ENCODE measurements at regions not wholly inside any gene's neighbourhood (a gene's known extent, or its start where the extent isn't known, plus 50 kb on each side); places are given as distances from the start of the nearest gene placed in this dataset.

DNA sequence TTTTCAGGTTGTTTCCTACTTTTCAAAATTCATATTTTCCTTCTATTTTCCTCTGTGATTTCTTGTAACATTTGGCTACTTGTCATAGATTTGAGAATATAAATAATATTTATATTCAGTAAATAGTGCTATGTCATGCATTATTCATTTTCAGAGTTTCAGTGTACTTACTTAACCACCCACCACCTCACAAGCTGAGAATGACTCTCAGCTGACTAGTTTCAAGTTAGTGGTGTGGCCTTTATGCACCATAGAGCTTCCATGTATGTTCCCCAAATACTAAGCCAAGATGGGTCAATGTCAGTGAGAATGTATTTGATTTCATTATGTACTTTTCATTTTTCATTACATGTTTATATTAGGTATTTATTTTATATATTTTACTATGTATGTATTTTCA lies 56.9 kb upstream of the RGS1 start:
- no peaks in the 10 kb centered on the region for H4K20me1 ChIP-seq (ENCODE audit: control insufficient read depth, insufficient read depth)
- POLR2A ChIA-PET: interaction anchor here (0.9 to 11.6 kb wide), 8 partner anchors 10 to 85 kb away, joined by 3 to 170 read pairs (median 13); no protein-coding TSS in a partner anchor
- no peak overlapping the region for H2AFZ ChIP-seq (ENCODE audit: control insufficient read depth, low read depth, low read length)
- RAD21 ChIA-PET (ENCODE audit: unreplicated experiment): interaction anchor here (1.0 to 11.6 kb wide), 9 partner anchors 9 to 121 kb away, joined by 3 to 288 read pairs (median 7); no protein-coding TSS in a partner anchor
- H3K4me2 ChIP-seq (ENCODE audit: control insufficient read depth, insufficient read depth): no peak overlapping the region
- no peak overlapping the region for H3K27ac ChIP-seq (ENCODE audit: control insufficient read depth, insufficient read depth)
- SMC1A ChIA-PET (ENCODE audit: uncharacterized antibody, unreplicated experiment): interaction anchor here (0.6 to 6.6 kb wide), 12 partner anchors 10 to 92 kb away, joined by 3 to 268 read pairs (median 6); no protein-coding TSS in a partner anchor
- H3K79me2 ChIP-seq (ENCODE audit: control insufficient read depth, insufficient read depth, low read length): no peaks in the 10 kb centered on the region
- no peak overlapping the region for H3K4me3 ChIP-seq
- H3K36me3 ChIP-seq (ENCODE audit: control insufficient read depth in 2 of 2, insufficient read depth in 2 of 2, low read length in 1 of 2): no peaks in the 10 kb centered on the region
- intact Hi-C loops (cut with micrococcal nuclease; ENCODE audit: unreplicated experiment) (no loop called here), in situ Hi-C loops (cut with MboI) (loop anchor here (5.0 kb wide), 1 partner anchor 89 kb away; no protein-coding TSS in a partner anchor)
- ATAC-seq (peak; percentile 69), DNase-seq (ENCODE audit: low read depth, low spot score) (no peak), FAIRE-seq (no peak)
- no peak overlapping the region for H3K9ac ChIP-seq (ENCODE audit: control insufficient read depth, insufficient read depth, low read length)
- no peaks in the 10 kb centered on the region for H3K27me3 ChIP-seq (replicated peaks in 1 of 2; ENCODE audit: control insufficient read depth in 2 of 2, insufficient read depth in 2 of 2, low read length in 1 of 2)
- CTCF ChIA-PET: interaction anchor here (0.5 to 9.9 kb wide), 7 partner anchors 11 to 88 kb away, joined by 3 to 78 read pairs (median 23); no protein-coding TSS in a partner anchor
- BruUV-seq (replicated peaks): no TSS peak
- peaks cover 15% of the 10 kb centered on the region; the same call in 1 of the 2 replicates for H3K4me1 ChIP-seq (ENCODE audit: control insufficient read depth, insufficient read depth, low read length)
- H3K9me3 ChIP-seq (replicated peaks; ENCODE audit: control insufficient read depth, insufficient read depth, low read length): no peaks in the 10 kb centered on the region; the same call in 1 of the 3 replicates
- TF ChIP-seq JUNB (IDR thresholded peaks at IDR 0.05): peak; percentile 95
- TF ChIP-seq EZH2 (IDR thresholded peaks at IDR 0.05; ENCODE audit: borderline replicate concordance, control insufficient read depth, low read depth, low read length): no peak
- 0 out of 2 replicates have a peak, but pooled peaks have one; percentile 64 for TF ChIP-seq PAX5 (IDR thresholded peaks at IDR 0.05; ENCODE audit: borderline replicate concordance, low read depth, low read length)
- no peak for TF ChIP-seq CBX5 (IDR thresholded peaks at IDR 0.05; ENCODE audit: low read depth)
- TF ChIP-seq, protein P1, sequence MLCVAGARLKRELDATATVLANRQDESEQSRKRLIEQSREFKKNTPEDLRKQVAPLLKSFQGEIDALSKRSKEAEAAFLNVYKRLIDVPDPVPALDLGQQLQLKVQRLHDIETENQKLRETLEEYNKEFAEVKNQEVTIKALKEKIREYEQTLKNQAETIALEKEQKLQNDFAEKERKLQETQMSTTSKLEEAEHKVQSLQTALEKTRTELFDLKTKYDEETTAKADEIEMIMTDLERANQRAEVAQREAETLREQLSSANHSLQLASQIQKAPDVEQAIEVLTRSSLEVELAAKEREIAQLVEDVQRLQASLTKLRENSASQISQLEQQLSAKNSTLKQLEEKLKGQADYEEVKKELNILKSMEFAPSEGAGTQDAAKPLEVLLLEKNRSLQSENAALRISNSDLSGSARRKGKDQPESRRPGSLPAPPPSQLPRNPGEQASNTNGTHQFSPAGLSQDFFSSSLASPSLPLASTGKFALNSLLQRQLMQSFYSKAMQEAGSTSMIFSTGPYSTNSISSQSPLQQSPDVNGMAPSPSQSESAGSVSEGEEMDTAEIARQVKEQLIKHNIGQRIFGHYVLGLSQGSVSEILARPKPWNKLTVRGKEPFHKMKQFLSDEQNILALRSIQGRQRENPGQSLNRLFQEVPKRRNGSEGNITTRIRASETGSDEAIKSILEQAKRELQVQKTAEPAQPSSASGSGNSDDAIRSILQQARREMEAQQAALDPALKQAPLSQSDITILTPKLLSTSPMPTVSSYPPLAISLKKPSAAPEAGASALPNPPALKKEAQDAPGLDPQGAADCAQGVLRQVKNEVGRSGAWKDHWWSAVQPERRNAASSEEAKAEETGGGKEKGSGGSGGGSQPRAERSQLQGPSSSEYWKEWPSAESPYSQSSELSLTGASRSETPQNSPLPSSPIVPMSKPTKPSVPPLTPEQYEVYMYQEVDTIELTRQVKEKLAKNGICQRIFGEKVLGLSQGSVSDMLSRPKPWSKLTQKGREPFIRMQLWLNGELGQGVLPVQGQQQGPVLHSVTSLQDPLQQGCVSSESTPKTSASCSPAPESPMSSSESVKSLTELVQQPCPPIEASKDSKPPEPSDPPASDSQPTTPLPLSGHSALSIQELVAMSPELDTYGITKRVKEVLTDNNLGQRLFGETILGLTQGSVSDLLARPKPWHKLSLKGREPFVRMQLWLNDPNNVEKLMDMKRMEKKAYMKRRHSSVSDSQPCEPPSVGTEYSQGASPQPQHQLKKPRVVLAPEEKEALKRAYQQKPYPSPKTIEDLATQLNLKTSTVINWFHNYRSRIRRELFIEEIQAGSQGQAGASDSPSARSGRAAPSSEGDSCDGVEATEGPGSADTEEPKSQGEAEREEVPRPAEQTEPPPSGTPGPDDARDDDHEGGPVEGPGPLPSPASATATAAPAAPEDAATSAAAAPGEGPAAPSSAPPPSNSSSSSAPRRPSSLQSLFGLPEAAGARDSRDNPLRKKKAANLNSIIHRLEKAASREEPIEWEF (IDR thresholded peaks at IDR 0.05; ENCODE audit: insufficient replicate concordance, low read depth, low read length): no peak
- TF ChIP-seq, protein P2, sequence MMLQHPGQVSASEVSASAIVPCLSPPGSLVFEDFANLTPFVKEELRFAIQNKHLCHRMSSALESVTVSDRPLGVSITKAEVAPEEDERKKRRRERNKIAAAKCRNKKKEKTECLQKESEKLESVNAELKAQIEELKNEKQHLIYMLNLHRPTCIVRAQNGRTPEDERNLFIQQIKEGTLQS (IDR thresholded peaks at IDR 0.05; ENCODE audit: borderline replicate concordance, extremely low read depth, low read depth, low read length): no peak
- peak; percentile 55; the same call in 1 of the 2 replicates for TF ChIP-seq CREM (IDR thresholded peaks at IDR 0.05; ENCODE audit: low read depth)
- TF ChIP-seq BCL11A (IDR thresholded peaks at IDR 0.05; ENCODE audit: low read depth, low read length): peak; percentile 82
- TF ChIP-seq, protein P3, sequence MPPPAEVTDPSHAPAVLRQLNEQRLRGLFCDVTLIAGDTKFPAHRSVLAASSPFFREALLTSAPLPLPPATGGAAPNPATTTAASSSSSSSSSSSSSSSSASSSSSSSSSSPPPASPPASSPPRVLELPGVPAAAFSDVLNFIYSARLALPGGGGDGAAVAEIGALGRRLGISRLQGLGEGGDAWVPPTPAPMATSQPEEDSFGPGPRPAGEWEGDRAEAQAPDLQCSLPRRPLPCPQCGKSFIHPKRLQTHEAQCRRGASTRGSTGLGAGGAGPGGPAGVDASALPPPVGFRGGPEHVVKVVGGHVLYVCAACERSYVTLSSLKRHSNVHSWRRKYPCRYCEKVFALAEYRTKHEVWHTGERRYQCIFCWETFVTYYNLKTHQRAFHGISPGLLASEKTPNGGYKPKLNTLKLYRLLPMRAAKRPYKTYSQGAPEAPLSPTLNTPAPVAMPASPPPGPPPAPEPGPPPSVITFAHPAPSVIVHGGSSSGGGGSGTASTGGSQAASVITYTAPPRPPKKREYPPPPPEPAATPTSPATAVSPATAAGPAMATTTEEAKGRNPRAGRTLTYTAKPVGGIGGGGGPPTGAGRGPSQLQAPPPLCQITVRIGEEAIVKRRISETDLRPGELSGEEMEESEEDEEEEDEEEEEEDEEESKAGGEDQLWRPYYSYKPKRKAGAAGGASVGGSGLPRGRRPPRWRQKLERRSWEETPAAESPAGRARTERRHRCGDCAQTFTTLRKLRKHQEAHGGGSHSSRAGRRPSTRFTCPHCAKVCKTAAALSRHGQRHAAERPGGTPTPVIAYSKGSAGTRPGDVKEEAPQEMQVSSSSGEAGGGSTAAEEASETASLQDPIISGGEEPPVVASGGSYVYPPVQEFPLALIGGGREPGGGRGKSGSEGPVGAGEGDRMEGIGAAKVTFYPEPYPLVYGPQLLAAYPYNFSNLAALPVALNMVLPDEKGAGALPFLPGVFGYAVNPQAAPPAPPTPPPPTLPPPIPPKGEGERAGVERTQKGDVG (CRISPR knock-in tag; IDR thresholded peaks at IDR 0.05): no peak
- TF ChIP-seq BHLHE40 (IDR thresholded peaks at IDR 0.05; ENCODE audit: borderline replicate concordance in 1 of 2, low read depth in 2 of 2, low read length in 1 of 2): peak; percentile 57 to 74
- TF ChIP-seq KAT2A (conservative IDR thresholded peaks at IDR 0.05; ENCODE audit: control insufficient read depth, low read depth, low read length): no peak
- TF ChIP-seq CHD2 (IDR thresholded peaks at IDR 0.05; ENCODE audit: borderline replicate concordance, low read depth, low read length): peak; percentile 50; the same call in 1 of the 2 replicates
- no peak for TF ChIP-seq TBL1XR1 (IDR thresholded peaks at IDR 0.05; ENCODE audit: low read depth, low read length)
- no peak for TF ChIP-seq CHD4 (IDR thresholded peaks at IDR 0.05)
- peak; percentile 19; the same call in 1 of the 2 replicates for TF ChIP-seq EED (IDR thresholded peaks at IDR 0.05; ENCODE audit: low read depth)
